HG03520 (cell line): ENCODE measurements at regions not wholly inside any gene's neighbourhood (a gene's known extent, or its start where the extent isn't known, plus 50 kb on each side); places are given as distances from the start of the nearest gene placed in this dataset.

Experiments
- ATAC-seq: cut with Tn5 transposase; IDR thresholded peaks from one replicate; pipeline ENCODE4 v1.9.1; 2021; ENCODE audit warnings: mild to moderate bottlenecking, moderate library complexity; ENCODE audit not compliant: unreplicated experiment

DNA sequence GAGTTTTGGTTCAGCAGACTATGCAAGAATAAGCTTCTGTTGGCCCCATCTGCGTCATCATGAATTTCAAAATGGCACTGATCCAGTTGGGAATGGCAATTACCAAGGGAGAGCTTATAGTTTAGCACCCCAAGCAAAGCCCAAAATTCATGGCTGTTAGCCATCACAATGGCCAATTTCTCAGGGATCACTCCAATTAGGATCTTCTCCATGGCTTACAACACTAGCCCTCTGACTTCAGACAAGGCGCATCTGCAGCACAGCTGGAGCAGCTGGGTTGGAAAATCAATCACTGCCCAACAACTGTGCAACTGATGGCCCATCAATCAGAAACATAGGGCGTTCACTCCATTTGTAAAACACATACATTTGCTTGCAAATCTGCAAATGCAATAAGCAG, 273.6 kb downstream of the SRBD1 start:
- ATAC-seq, result no peak

DNA sequence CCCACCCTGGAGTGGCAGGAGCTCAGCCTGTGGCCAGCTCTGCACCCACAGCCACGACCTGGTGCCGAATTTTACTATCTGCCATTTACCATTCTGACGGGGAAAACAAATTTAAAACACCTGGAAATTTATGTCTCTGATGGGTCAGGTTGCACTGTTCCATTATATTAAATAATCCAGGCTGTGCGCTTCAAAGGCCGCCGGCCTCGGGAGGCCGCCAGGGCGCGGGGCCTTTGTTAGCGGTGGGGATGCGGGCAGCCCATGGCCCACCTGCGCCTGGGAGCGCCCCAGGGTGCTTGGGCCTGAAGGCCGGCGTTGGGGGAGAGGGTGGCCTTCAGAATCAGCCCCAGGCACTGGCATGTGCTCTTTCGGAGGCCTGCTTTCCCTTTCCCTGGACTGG, 276.9 kb downstream of the SRBD1 start:
- ATAC-seq, result no peak

DNA sequence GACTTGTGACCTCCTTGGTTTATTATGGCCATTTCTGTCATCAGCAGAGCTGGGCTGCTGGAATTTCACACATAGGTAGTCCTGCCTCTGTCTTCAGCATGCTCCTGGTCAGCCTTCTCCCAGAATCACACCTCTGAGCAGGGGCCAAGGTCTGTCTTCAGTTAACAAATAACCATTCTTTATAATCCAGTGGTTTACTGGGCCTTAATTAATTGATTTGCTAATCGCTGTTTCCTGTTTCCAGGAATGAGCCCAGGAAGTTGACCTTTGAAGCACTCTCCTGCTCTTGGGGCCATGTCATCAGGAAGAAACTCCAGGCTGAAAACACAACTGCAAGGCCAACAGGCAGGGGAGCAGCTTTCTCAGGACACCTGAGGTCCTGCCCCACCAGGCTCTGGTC, 278.5 kb downstream of the SRBD1 start:
- no peak for ATAC-seq

DNA sequence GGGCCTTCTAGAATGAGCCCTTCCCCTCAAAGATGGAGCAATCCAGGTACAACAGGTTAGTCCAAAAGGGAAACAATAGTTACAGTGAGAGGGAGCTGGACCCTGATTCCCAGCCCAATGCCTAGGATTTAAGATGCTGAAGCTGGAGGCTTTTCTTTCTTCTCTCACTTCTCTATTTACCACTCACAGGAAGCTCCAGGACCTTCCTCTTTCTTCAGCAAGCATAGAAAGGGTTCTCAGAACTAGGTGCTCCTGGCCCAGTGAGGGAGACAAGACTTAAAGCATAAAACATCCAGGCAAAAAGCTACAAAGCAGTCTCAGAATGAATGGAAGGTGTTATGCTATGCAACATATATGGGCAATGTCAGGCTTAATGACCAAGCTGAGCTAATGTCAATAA, 279.0 kb downstream of the SRBD1 start:
- no peak for ATAC-seq

DNA sequence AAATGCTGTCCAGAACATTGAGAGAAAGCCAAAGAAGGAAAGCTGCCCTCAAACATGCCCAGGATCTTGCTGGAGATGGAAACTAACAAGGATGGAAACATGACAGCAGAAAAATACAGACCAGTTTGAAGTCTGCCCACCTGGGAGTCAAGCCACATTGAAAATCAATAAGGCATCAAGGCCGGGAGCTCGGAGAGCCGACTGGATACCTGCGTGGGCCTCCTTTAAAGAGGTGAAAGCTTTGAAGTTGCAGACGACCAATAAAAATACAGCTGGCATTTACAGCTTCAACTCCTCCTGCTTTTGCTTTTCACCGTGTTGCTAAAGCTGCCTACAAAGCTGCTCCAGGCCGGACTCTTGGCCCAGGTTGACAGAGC, 279.7 kb downstream of the SRBD1 start:
- no peak for ATAC-seq

DNA sequence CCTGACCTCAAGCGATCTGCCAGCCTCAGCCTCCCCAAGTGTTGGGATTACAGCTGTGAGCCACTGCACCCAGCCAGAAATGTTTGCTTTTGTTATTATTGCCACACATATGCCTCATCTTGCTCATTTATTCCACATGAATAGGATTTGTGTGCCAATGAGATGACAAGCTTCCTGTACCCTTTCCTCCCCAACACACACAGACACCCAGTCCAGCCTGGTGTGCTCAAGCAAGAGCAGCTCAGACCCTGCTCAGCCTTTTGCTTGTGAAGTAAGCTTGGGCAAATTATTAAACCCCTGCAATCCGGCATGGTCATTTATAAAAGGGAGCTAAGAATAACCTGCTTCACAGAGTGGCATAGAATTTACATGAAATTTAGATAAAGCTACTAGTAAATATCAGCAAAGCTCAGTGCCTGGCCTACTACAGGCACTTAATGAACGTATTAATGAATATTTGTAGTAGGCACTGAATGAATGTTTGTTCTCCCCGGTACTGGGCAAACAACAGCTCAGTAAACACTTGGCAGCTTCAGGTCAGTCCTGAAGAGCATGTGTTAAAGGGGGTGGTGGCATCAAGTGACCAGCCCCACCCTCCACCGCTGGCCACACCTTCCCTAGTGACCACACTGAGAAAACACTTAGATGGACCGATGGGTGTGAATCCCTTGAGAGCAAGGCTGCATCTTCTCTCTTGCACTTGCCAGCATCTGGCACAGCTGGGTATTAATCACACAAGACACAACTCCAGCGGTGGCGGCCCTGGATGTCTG, 280.2 kb downstream of the SRBD1 start:
- no peak for ATAC-seq

DNA sequence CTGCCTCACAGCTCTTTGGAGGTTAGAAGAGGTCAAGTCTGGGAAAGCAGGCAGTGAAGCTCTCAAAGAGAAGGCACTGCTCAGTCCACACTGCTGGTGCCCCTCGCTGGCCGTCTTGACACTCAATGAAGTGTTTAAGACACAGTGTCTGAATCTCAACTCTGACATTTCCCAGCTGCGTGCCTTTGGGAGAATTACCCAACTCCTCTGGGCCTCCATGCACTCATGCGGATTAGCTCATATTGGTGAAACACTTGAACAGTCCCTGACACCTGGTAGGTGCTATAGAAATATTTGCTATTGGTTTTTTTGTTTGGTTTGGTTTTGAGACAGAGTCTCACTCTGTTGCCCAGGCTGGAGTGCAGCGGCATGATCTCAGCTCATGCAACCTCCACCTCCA, 281.0 kb downstream of the SRBD1 start:
- ATAC-seq, result no peak

DNA sequence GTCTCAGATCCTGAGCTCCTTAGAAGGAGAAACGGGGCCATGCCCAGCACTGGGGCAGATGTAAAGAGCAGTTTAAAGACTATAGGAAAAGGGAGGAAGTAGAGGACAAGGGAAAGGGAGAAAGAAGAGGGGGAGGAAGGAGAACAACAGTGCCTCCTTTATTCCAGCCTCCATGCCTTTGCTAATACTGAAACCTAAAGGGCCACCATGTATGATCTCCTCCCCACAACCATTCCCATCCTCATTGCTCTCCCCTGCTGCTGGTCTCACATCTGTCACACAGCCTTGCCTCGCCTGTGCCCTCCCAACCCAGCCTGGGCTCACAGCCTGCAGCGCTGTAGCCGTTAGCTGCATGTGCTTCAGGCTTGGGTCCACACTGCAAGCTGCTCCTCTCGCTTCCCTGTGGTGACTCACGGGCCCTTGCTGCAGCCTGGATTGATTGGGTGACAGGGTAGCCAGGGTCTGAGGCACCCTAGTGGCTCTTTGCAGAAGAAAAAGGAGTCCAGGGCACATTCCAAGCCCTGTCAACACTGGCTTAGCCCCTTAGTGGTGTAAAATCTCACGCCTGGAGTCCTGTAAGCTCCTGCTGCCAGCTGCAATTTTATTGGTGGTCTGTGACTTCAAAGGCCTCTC, 281.9 kb downstream of the SRBD1 start:
- no peak for ATAC-seq

DNA sequence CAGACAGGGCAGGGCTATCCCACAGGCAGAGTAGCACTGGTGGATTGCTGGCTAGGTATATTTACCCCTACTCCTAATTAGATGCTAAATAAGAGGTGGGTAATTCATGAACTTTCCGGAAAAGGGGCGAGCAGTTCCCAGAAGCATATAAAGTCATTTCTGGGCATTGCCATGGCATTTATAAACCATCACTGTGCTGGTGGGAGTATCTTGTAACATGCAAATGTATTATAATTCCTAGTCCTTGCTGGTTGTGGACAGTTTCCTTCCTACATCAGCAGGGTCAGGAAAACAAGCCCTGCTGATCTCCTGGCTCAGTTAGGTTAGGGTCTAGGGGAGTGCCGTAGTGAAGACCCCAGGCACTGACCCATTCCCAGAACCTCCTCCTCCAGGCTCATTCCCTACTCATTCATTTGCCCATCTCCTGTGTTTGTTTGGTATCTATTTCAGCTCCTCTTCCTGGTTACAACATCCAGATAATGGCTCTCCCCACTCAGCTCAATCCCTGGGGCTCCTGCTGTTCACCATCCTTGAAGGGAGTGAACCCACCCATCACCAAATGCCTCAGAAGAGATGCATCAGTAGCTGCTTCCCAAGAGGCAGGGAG, 282.7 kb downstream of the SRBD1 start:
- no peak for ATAC-seq

DNA sequence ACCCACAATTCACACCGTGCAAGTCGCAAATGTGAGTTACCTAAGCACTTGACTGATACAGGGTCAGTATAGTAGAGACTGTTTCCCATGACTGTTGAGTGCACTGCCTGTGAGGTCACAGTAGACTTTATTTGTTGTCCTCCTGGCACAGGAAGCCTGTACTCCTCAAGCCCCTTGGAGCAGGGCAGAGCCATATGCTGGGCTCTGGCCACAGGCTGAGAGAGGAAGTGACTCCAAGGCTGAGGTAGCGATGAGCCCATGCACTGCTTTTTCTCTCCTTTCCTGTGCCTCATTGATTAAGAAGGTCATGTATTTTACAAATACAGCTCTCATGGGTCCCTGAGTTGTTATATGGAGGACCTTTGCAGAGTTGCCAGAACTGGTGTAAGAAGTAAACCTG, 287.7 kb downstream of the SRBD1 start:
- ATAC-seq, result no peak

DNA sequence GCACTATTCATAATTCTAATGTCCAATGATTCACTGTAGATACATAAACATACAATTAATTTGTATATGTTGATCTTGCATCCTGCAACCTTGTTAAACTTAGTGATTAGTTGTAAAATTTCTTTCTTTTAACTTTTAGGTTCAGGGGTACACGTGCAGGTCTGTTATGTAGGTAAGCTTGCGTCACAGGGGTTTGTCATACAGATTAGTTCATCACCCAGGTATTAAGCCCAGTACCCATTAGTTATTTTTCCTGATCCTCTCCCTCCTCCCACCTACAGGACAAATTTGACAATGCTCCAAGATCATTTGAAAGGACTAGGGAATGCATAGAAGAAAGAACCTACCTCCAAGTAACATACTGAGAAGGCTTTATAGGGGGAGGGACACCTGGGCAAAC, 290.1 kb downstream of the SRBD1 start:
- ATAC-seq, result no peak

DNA sequence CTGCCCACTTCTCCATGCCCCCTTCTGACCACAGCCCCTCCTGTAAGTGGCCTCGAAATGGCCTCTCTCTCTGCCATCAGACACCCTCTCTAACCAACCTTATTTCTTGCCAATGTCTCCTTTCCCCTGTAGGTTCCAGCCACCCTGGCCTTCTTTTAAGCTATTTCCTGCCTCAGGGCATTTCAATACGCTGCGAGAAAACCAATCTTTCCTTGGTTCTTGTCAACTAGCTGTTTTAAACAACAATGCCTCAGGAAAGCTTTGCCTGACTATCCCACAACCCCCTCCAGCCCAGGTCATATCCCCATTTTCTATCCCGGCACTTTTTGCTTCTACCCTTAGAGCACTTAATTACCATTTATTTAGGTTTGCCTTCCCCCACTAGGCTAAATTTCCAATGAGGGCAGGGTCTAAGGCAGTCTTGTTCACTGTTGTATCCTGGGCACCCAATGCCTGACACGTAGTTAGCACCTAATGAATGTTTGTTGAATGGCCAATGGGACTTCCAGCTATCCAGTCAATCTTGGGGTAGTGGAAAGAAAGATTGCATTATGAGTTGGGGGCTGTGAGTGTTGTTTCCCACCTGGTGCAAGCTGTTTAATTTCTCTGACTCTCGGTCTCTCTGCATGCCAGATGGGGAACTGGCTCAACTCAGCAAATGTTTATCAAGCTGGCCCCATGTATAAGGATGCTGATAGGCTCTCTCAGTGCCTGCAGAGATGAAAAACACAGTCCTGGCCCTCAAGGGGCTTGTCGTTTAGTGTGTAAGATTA, 291.2 kb downstream of the SRBD1 start:
- ATAC-seq, result no peak

DNA sequence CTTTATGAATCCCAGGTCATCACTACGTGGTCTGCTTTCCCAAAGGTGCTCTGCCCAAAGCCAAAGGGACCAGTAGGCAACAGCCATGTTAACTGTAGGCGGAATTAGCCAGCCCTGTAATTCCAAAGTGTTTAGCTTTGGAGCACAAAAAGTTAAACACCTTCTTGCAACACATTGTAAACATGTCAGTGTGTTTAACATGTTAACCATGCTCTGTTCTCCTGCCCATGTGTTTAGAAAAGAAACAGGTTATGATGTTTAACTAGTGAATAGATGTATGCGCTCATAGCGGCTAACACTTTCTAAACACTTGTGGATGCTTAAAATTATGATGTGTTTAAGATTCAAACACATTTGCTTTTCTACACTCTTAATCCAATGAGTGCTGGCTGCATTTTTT, 292.4 kb downstream of the SRBD1 start:
- ATAC-seq, result no peak

DNA sequence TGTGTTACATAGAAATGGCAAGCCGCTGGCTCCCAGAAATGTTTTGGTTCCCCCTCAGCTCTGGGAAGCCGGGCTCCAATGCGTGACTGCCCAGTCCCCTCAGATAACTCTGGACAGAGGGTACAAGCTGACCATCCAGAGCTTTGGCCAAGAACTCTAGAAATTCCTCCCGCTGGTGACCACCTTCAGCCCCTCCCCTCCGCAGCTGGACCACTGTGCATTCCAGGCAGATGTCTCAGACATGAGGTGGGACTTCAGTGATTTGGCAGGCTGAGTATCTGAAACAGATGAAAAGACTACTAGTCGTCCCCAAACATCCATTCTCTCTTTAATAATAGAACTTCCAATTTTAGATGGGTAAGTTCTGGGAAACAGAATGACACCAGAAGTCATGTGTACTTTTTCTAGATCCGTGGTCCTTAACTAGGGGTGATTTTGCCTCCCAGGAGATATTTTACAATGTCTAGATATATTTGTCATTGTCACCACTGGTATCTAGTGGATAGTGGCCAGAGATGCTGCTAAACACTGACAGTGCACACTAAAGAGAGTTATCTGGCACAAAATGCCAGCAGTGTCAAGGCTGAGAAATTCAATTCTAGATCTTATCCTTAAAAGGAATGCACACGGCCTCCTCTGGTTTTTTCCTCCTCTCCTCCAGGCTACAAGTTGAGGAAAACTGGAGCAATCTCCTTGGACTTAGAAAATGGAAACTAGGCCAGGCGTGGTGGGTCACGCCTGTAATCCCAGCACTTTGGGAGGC, 294.3 kb downstream of the SRBD1 start:
- no peak for ATAC-seq

DNA sequence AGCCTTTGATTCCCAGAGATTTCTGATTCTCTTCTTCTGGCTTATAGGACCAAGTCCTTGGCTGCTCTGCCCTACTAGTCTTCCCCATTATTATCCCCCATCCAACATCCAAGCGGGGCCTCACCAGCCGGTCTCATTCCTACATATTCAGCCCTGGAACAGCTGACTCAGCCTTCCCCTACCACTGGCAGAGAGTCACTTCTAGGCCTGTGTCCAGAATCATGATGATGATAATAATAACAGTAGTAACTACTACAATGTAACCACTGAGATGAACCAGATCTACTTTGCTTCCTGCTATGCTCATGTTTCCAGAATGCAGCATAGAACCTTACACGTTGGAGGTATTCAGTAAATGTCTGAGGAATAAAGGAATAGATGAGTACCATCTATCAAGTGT, 295.2 kb downstream of the SRBD1 start:
- ATAC-seq, result no peak

DNA sequence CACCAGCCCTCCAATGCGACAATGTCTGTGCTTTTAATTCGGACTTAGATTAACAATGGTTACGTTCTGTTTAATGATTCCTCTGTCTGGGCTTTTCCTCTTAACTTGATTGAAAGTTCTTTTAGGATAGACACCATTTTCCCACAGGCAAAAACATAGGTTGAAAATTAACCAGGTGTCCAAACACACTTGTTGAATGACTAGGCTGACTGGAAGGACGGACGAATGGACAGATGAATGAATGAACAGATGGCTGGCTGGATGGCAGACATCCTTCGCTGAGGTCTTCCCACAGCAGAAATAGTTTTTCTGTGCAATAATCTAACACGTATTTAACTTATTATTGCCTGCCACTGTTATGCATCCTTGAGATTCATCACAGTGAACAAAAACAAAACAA, 298.8 kb downstream of the SRBD1 start:
- ATAC-seq, result no peak

DNA sequence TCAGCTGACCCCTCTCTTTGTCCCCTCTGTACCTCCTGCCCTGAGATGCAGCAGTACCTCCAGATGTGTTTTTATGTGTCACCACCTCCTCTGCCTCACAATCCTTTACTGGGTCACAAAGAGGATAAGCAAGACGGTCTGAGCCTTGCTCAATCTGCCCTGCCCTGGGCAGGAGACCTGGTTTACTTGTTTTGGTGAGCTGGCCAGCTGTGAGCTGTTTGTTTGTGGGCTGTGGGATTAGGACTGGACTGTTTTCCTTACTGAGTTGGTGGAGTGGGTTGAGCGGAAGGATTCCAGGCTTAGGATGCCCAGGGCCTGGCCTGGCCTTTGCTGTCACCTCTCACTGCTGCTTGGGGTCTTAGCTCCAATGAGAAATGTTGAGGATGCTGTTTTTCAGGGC, 299.5 kb downstream of the SRBD1 start:
- no peak for ATAC-seq

DNA sequence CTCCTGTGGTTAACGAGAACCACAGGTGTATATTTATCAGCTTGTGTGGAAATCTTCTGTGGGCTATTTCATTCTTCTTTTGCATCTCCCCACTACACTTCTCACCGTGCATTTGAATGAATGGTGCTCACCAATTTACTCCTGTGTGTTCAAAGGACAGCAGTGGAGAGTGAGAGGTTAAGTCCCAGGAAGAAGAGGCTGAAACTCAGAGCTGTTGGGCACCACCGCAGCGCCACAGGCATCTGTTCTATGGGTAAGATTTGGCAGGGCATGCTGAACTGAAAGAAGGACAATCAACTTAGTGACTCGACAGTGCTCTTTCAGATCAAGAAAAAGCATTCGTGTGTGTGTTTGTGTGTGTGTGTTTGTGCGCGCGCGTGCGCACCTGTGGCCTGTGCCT, 297.9 kb upstream of the SIX2 start:
- ATAC-seq, result no peak

DNA sequence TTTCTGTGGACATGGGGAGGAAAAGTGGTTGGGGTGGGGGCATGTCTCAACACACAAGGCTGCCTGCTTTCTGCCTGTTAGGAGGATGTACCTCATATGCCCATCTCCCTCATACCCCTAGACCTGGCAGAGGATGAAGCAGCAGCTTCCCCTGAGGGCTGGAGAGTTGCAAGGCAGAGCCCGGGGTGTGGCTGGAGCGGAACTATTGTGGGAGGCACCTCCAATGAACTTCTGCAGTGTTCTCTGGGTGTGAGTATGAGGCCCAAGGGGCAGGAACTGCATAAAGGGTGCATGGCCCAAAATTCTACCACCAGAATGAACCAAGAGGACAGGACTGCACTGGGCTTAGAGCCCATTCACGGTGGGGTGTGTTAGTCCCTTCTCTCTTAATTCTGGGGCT, 296.3 kb upstream of the SIX2 start:
- ATAC-seq, result no peak

DNA sequence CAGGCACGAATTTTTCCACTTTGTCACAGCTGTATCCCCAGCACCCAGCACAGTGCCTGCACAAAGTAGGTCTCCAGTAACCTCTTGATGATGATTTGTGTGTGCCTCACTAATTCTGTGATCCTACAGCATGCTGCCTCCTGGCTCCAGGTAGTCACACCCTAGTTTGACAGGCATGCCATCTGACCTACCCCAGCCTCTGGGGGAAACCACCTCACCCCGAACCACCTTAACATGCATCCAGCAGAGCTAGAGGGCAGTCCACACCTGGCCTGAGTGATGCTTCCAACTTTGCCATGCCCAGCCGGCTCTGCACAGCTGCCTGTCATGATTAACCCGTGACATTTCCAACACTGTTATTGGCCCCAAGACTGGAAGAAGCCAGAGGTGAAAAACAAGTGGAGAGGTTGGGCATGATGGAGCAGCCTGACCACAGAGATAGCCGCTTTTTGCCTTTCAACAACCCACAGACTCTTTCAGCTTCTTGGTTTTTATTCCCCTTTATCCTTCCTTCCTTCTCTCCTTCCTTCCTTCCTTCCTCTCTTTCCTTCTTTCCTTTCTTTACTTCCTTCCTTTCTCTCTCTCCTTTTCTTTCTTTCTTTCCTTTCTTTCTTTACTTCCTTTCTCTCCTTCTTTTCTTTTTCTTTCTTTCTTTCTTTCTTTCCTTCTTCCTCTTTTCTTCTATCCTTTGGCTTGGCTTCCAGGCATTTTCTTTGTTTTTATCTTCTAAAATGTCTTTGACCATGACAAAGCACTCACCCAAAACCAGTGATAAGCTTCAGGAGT, 294.4 kb upstream of the SIX2 start:
- ATAC-seq, result no peak
